SK-N-SH (cell line): ENCODE measurements at regions not wholly inside any gene's neighbourhood (a gene's known extent, or its start where the extent isn't known, plus 50 kb on each side); places are given as distances from the start of the nearest gene placed in this dataset.

Experiments used
- MAX ChIP-seq: IDR thresholded peaks from 2 replicates; pipeline ENCODE4 v1.4.0; 2012; ENCODE audit warnings: low read depth
- POLR2AphosphoS5 ChIP-seq: IDR thresholded peaks from 2 replicates; pipeline ENCODE4 v1.6.1; 2012; ENCODE audit warnings: low read depth, low read length

- no peak for TF ChIP-seq MAX
- TF ChIP-seq POLR2AphosphoS5: no peak
These were observed 51.0 kb upstream of the ZNF532 start for GRCh38 chr18:58813561-58814225.
